ENCODE measurements at regions not wholly inside any gene's neighbourhood (a gene's known extent, or its start where the extent isn't known, plus 50 kb on each side); places are given as distances from the start of the nearest gene placed in this dataset.

DNA sequence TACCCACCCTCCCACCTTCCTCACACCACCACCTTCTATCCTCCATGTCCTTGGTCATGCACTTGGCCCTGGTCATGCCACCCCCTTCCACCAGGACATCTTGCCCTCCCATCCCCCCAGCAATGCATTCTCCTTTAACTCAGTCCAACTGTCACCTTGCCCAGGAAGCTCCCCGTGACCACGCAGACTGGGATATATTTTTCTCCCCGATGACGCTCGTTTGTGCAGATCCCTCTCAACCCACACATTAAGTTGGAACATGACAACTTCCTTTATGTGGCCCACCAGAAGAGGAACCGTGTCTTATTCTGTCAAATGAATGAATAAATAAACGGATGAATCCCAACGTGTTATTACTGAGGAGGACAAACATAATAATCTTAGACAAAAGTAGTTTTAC is 82.8 kb upstream of the TAS2R1 start:
- no peak overlapping the region for H3K4me3 ChIP-seq
- no peaks in the 10 kb centered on the region for H3K4me1 ChIP-seq (ENCODE audit: insufficient read depth)
- H3K27me3 ChIP-seq, result no peaks in the 10 kb centered on the region
- H3K36me3 ChIP-seq, result no peaks in the 10 kb centered on the region
- no peak overlapping the region for H3K27ac ChIP-seq
- 28 to 42% (median 32%) methylated on average over 8 of the region's 8 CpGs for WGBS, 3 donors
- DNase-seq, result no peak
- no peaks in the 10 kb centered on the region for H3K9me3 ChIP-seq
- TF ChIP-seq EP300 (IDR thresholded peaks at IDR 0.05), result no peak
- no peak for TF ChIP-seq POLR2A (IDR thresholded peaks at IDR 0.05)
- TF ChIP-seq, protein P1, sequence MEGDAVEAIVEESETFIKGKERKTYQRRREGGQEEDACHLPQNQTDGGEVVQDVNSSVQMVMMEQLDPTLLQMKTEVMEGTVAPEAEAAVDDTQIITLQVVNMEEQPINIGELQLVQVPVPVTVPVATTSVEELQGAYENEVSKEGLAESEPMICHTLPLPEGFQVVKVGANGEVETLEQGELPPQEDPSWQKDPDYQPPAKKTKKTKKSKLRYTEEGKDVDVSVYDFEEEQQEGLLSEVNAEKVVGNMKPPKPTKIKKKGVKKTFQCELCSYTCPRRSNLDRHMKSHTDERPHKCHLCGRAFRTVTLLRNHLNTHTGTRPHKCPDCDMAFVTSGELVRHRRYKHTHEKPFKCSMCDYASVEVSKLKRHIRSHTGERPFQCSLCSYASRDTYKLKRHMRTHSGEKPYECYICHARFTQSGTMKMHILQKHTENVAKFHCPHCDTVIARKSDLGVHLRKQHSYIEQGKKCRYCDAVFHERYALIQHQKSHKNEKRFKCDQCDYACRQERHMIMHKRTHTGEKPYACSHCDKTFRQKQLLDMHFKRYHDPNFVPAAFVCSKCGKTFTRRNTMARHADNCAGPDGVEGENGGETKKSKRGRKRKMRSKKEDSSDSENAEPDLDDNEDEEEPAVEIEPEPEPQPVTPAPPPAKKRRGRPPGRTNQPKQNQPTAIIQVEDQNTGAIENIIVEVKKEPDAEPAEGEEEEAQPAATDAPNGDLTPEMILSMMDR (IDR thresholded peaks at IDR 0.05), result no peak
- intact Hi-C loops (cut with DNase I), result no loop called here

- 66 to 75% (median 73%) methylated on average over 4 of the region's 4 CpGs for WGBS, 3 donors
- Histone ChIP-seq H3K27me3 (no peaks in the 10 kb centered on the region), H3K36me3 (no peaks in the 10 kb centered on the region), H3K4me1 (ENCODE audit: insufficient read depth) (no peaks in the 10 kb centered on the region), H3K4me3 (no peak overlapping the region), H3K9me3 (no peaks in the 10 kb centered on the region), H3K27ac (no peak overlapping the region)
- TF ChIP-seq POLR2A (IDR thresholded peaks at IDR 0.05), result no peak
- no peak for TF ChIP-seq EP300 (IDR thresholded peaks at IDR 0.05)
- TF ChIP-seq, protein P1 (IDR thresholded peaks at IDR 0.05), result no peak
- intact Hi-C loops (cut with DNase I), result no loop called here
- no peak for DNase-seq
Observed at GRCh38 chr5:9712506-9712905, 82.4 kb upstream of the TAS2R1 start.

DNA sequence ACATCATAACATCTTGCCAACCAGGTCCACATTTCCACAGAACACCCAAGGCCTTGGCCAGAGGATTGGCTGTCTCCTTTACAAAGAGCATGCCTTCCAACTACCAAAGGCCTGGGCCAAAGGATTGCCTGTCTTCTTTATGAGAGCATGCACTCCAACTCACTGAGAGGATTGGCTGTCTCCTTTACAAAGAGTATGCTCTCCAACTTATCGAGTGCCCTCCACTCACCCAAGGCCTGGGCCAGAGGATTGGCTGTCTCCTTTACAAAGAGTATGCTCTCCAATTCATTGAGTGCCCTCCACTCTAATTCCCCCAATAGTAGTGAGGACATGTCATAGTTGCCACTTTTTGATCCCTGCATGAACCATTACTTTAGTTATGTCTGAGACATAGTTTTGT is 79.9 kb upstream of the TAS2R1 start:
- Histone ChIP-seq H3K36me3 (no peaks in the 10 kb centered on the region), H3K4me3 (no peak overlapping the region), H3K27ac (no peak overlapping the region), H3K27me3 (no peaks in the 10 kb centered on the region), H3K4me1 (ENCODE audit: insufficient read depth) (no peaks in the 10 kb centered on the region), H3K9me3 (no peaks in the 10 kb centered on the region)
- intact Hi-C loops (cut with DNase I), result no loop called here
- WGBS, 3 donors, result 82 to 88% (median 84%) methylated on average over 1 of the region's 1 CpG
- TF ChIP-seq, protein P1 (IDR thresholded peaks at IDR 0.05), result no peak
- TF ChIP-seq EP300 (IDR thresholded peaks at IDR 0.05), result no peak
- no peak for TF ChIP-seq POLR2A (IDR thresholded peaks at IDR 0.05)
- no peak for DNase-seq

GRCh38 chr5:9707732-9708462 is 77.7 kb upstream of the TAS2R1 start:
- Histone ChIP-seq H3K27ac (no peak overlapping the region), H3K27me3 (no peaks in the 10 kb centered on the region), H3K9me3 (no peaks in the 10 kb centered on the region), H3K36me3 (no peaks in the 10 kb centered on the region), H3K4me1 (ENCODE audit: insufficient read depth) (no peaks in the 10 kb centered on the region), H3K4me3 (no peak overlapping the region)
- intact Hi-C loops (cut with DNase I), result no loop called here
- DNase-seq, result no peak
- TF ChIP-seq, protein P1 (IDR thresholded peaks at IDR 0.05), result no peak
- TF ChIP-seq EP300 (IDR thresholded peaks at IDR 0.05), result no peak
- TF ChIP-seq POLR2A (IDR thresholded peaks at IDR 0.05), result no peak
- WGBS, 3 donors, result 78 to 83% (median 80%) methylated on average over 12 of the region's 12 CpGs
